Stimulated activated naive CD4-positive, alpha-beta T cell treated with Interleukin-2 at 50 U/mL for 16 hours (primary cell): ENCODE measurements at regions not wholly inside any gene's neighbourhood (a gene's known extent, or its start where the extent isn't known, plus 50 kb on each side); places are given as distances from the start of the nearest gene placed in this dataset.
"Not testable (repeated sequence)": the region's sequence is repeated elsewhere in the genome, so short reads cannot be mapped to it uniquely, and the experiment has no call there.

Experiments used
- DNase-seq: peaks from one replicate; lab custom pipeline; 2025; lab: John Stamatoyannopoulos, UW

GRCh38 chr18:8913606-8914403 is 188.7 kb upstream of the NDUFV2 start:
- not testable (repeated sequence) for DNase-seq

GRCh38 chr18:8914404-8915264 is 187.9 kb upstream of the NDUFV2 start:
- not testable (repeated sequence) for DNase-seq

GRCh38 chr18:8920856-8921787 is 181.4 kb upstream of the NDUFV2 start:
- not testable (repeated sequence) for DNase-seq

- DNase-seq: no peak
Observed at GRCh38 chr18:8926464-8926863, 176.0 kb upstream of the NDUFV2 start.

GRCh38 chr18:8928044-8928443 is 174.5 kb upstream of the NDUFV2 start:
- DNase-seq: no peak

- DNase-seq: no peak
Observed at GRCh38 chr18:8928847-8929780, 173.4 kb upstream of the NDUFV2 start.

- DNase-seq: no peak
Observed at GRCh38 chr18:8930990-8931616, 171.4 kb upstream of the NDUFV2 start.

GRCh38 chr18:8932866-8933265 is 169.6 kb upstream of the NDUFV2 start:
- no peak for DNase-seq

- no peak for DNase-seq
Observed at GRCh38 chr18:8933714-8934284, 168.7 kb upstream of the NDUFV2 start.

- DNase-seq: not testable (repeated sequence)
Observed at GRCh38 chr18:8935346-8935745, 167.2 kb upstream of the NDUFV2 start.

GRCh38 chr18:8936619-8937018 is 165.9 kb upstream of the NDUFV2 start:
- no peak for DNase-seq

- DNase-seq: no peak
Observed at GRCh38 chr18:8937160-8938094, 165.1 kb upstream of the NDUFV2 start.

GRCh38 chr18:8938817-8939216 is 163.7 kb upstream of the NDUFV2 start:
- DNase-seq: no peak

GRCh38 chr18:8942021-8942908 is 160.2 kb upstream of the NDUFV2 start:
- no peak for DNase-seq

GRCh38 chr18:8942909-8943545 is 159.5 kb upstream of the NDUFV2 start:
- DNase-seq: no peak

- DNase-seq: no peak
Observed at GRCh38 chr18:8943900-8944870, 158.3 kb upstream of the NDUFV2 start.
